Ectodermal cell (in vitro differentiated cells): ENCODE measurements at regions not wholly inside any gene's neighbourhood (a gene's known extent, or its start where the extent isn't known, plus 50 kb on each side); places are given as distances from the start of the nearest gene placed in this dataset.

Experiments used
- H3K27ac ChIP-seq: 2 replicates; pipeline ENCODE4 v1.7.0; 2013; ENCODE audit warnings: mild to moderate bottlenecking, low read depth, low read length; ENCODE audit not compliant: insufficient read depth, poor library complexity, severe bottlenecking
- H3K27me3 ChIP-seq: 2 replicates; pipeline ENCODE4 v1.7.0; 2013; ENCODE audit warnings: mild to moderate bottlenecking, low read length; ENCODE audit not compliant: insufficient read depth, control insufficient read depth, poor library complexity, severe bottlenecking
- H3K36me3 ChIP-seq: one replicate; pipeline ENCODE4 v1.7.0; 2013; ENCODE audit warnings: low read length; ENCODE audit not compliant: control insufficient read depth, insufficient read depth
- H3K4me1 ChIP-seq: one replicate; pipeline ENCODE4 v1.7.0; 2013; ENCODE audit warnings: low read length; ENCODE audit not compliant: control insufficient read depth, insufficient read depth
- H3K4me3 ChIP-seq: 2 replicates; pipeline ENCODE4 v1.7.0; 2013; ENCODE audit warnings: low read depth, low read length, control low read depth; ENCODE audit not compliant: insufficient read depth
- H3K9me3 ChIP-seq: 2 replicates; pipeline ENCODE4 v1.7.0; 2013; ENCODE audit warnings: mild to moderate bottlenecking, low read length, moderate library complexity; ENCODE audit not compliant: control insufficient read depth
- WGBS, 2 experiments: methylation state at CpG; one replicate each; pipeline ENCODE4 v1.1.7; 2013; ENCODE audit warnings: missing lambda C conversion rate in 2 of 2; 5-methylcytosine and 5-hydroxymethylcytosine counted together

- H3K27ac ChIP-seq: no peak overlapping the region
- H3K36me3 ChIP-seq: no peaks in the 10 kb centered on the region
- no peak overlapping the region for H3K4me3 ChIP-seq
- H3K27me3 ChIP-seq: no peaks in the 10 kb centered on the region
- no peaks in the 10 kb centered on the region for H3K9me3 ChIP-seq
- H3K4me1 ChIP-seq: no peaks in the 10 kb centered on the region
- WGBS, 2 experiments: 92% methylated on average over 1 of the region's 2 CpGs
Measured at GRCh38 chr21:24200052-24200451, 1407.2 kb downstream of the MRPL39 start.

DNA sequence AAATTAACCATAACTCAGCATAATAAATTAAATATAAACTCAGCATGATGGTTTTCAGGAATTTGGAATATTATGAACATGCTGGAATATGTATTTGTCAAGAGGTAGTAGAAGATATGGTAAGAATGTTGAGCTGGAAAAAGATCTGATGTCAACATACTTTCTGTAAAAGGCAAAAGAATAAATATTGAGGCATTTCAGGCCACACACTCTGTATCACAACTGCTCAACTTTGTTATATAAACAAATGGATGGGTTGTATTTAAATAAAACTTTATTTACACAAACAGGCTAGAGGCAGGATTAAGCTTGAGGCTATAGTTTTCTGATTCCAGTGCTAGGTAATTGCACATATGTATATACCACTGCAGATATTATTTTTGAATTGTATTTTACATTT lies 1409.4 kb downstream of the MRPL39 start:
- Histone ChIP-seq H3K4me1 (no peaks in the 10 kb centered on the region), H3K27me3 (no peaks in the 10 kb centered on the region), H3K4me3 (no peak overlapping the region), H3K36me3 (no peaks in the 10 kb centered on the region), H3K27ac (no peak overlapping the region), H3K9me3 (no peaks in the 10 kb centered on the region)

GRCh38 chr21:24197132-24197643 lies 1410.1 kb downstream of the MRPL39 start:
- 80 to 95% methylated on average over 3 to 5 of the region's 5 CpGs for WGBS, 2 experiments
- no peaks in the 10 kb centered on the region for H3K4me1 ChIP-seq
- no peak overlapping the region for H3K4me3 ChIP-seq
- H3K27me3 ChIP-seq: no peaks in the 10 kb centered on the region
- no peak overlapping the region for H3K27ac ChIP-seq
- H3K36me3 ChIP-seq: no peaks in the 10 kb centered on the region
- H3K9me3 ChIP-seq: no peaks in the 10 kb centered on the region

GRCh38 chr21:24188506-24188905 lies 1418.8 kb downstream of the MRPL39 start:
- no peak overlapping the region for H3K27ac ChIP-seq
- H3K4me3 ChIP-seq: no peak overlapping the region
- no peaks in the 10 kb centered on the region for H3K9me3 ChIP-seq
- H3K36me3 ChIP-seq: no peaks in the 10 kb centered on the region
- 83% methylated on average over 4 of the region's 4 CpGs for WGBS, 2 experiments
- no peaks in the 10 kb centered on the region for H3K4me1 ChIP-seq
- H3K27me3 ChIP-seq: no peaks in the 10 kb centered on the region

GRCh38 chr21:24183077-24183476 lies 1424.2 kb downstream of the MRPL39 start:
- no peak overlapping the region for H3K4me3 ChIP-seq
- no peaks in the 10 kb centered on the region for H3K36me3 ChIP-seq
- no peaks in the 10 kb centered on the region for H3K9me3 ChIP-seq
- H3K27me3 ChIP-seq: no peaks in the 10 kb centered on the region
- H3K4me1 ChIP-seq: no peaks in the 10 kb centered on the region
- H3K27ac ChIP-seq: no peak overlapping the region
- WGBS, 2 experiments: 89 to 93% methylated on average over 3 of the region's 3 CpGs

- H3K27me3 ChIP-seq: no peaks in the 10 kb centered on the region
- H3K4me3 ChIP-seq: no peak overlapping the region
- WGBS, 2 experiments: 75 to 81% methylated on average over 1 of the region's 1 CpG
- H3K36me3 ChIP-seq: no peaks in the 10 kb centered on the region
- H3K27ac ChIP-seq: no peak overlapping the region
- no peaks in the 10 kb centered on the region for H3K9me3 ChIP-seq
- H3K4me1 ChIP-seq: no peaks in the 10 kb centered on the region
Measured at GRCh38 chr21:24179110-24179509, 1428.2 kb downstream of the MRPL39 start.

DNA sequence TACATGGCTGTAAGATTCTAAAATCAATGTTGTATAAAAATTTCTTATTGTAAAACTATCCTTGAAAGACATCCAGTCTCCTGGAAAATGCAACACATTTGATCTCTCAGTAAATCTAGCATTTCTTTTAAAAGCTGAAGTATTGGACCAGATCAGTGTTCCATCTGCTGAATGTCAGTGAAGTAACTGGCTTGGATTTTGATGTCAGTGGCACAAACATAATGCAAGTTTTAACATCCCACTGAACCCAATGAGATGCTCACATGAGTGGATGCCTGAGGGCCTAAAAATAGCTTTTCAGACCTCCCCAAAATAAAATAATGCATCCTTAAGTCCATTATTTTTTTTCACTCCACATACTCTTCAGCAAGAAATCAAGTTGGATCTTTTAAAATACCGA lies 1432.2 kb downstream of the MRPL39 start:
- 89 to 91% methylated on average over 1 of the region's 1 CpG for WGBS, 2 experiments
- H3K4me3 ChIP-seq: no peak overlapping the region
- H3K9me3 ChIP-seq: no peaks in the 10 kb centered on the region
- no peak overlapping the region for H3K27ac ChIP-seq
- no peaks in the 10 kb centered on the region for H3K36me3 ChIP-seq
- no peaks in the 10 kb centered on the region for H3K4me1 ChIP-seq
- H3K27me3 ChIP-seq: no peaks in the 10 kb centered on the region

DNA sequence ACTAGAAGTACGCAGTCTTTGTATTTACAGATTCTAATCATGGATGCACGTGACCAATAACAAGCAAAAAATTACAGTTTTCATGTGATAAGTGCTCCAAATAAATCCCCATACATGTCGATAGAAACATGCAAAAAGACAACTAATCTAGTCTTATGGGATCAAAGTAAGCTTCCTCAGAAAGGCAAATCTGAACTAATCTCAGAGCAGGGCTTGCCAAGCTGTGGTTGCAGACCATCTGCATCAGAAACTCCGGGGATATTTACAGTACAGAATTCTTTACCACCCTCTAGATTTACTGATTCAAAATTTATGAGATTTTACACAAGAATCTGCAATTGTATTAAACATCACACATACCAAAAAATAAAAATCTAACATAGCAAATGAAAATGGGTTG lies 1435.5 kb downstream of the MRPL39 start:
- no peak overlapping the region for H3K27ac ChIP-seq
- no peaks in the 10 kb centered on the region for H3K27me3 ChIP-seq
- H3K36me3 ChIP-seq: no peaks in the 10 kb centered on the region
- H3K4me3 ChIP-seq: no peak overlapping the region
- H3K9me3 ChIP-seq: no peaks in the 10 kb centered on the region
- WGBS, 2 experiments: 86 to 91% methylated on average over 4 of the region's 4 CpGs
- no peaks in the 10 kb centered on the region for H3K4me1 ChIP-seq

DNA sequence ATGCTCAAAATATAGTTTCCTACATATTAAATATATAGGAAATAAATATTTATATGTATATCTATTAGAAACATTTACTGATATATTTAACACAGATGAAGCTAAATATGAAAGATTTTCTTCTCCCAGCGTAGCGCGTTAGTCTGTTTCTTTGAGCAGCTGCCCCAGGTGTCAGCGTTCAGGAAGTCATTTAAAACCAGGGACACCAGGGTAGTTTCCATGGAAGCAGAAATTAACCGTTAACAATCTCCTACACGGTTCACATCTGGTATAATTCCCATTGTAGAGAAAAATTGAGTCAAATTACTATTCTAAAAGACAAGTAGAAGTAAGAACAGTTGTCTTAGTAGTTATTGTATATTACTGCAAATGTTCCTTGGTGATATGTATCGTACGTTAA lies 1443.7 kb downstream of the MRPL39 start:
- no peak overlapping the region for H3K4me3 ChIP-seq
- H3K36me3 ChIP-seq: no peaks in the 10 kb centered on the region
- 84 to 86% methylated on average over 4 to 6 of the region's 8 CpGs for WGBS, 2 experiments
- H3K9me3 ChIP-seq: no peaks in the 10 kb centered on the region
- no peak overlapping the region for H3K27ac ChIP-seq
- H3K27me3 ChIP-seq: no peaks in the 10 kb centered on the region
- H3K4me1 ChIP-seq: no peaks in the 10 kb centered on the region

- H3K27me3 ChIP-seq: no peaks in the 10 kb centered on the region
- H3K4me3 ChIP-seq: no peak overlapping the region
- H3K4me1 ChIP-seq: no peaks in the 10 kb centered on the region
Measured at GRCh38 chr21:24160528-24160927, 1446.8 kb downstream of the MRPL39 start.

DNA sequence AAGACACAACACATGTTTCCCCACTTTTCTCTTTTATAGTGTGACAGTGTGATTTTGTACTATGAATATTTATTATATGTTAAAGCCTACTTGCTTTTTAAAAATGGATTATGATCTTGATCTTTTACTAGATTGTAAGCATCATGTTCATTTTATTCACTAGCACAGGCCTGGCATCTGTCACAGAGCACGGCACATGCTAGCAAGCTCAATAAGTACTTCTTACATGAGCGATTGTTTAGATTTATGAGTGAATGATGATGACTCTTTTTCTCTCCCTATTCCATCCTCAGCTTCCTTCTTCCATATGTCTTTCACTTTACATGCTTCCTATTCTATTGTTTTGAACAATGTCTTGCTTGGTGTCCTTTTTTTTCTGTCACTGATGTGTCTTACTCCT lies 1454.1 kb downstream of the MRPL39 start:
- Histone ChIP-seq H3K27ac (no peak overlapping the region), H3K36me3 (no peaks in the 10 kb centered on the region), H3K4me3 (no peak overlapping the region), H3K9me3 (no peaks in the 10 kb centered on the region), H3K27me3 (no peaks in the 10 kb centered on the region), H3K4me1 (no peaks in the 10 kb centered on the region)
- 89% methylated on average over 2 of the region's 2 CpGs; no CpG with 5 or more reads in 1 of the 2 experiments for WGBS, 2 experiments

More at GRCh38 chr21:24160528-24160927, 1446.8 kb downstream of the MRPL39 start:
- WGBS, 2 experiments: 92 to 94% methylated on average over 5 of the region's 5 CpGs
- Histone ChIP-seq H3K36me3 (no peaks in the 10 kb centered on the region), H3K27ac (no peak overlapping the region), H3K9me3 (no peaks in the 10 kb centered on the region)
